ENCODE measurements at regions not wholly inside any gene's neighbourhood (a gene's known extent, or its start where the extent isn't known, plus 50 kb on each side); places are given as distances from the start of the nearest gene placed in this dataset.

DNA sequence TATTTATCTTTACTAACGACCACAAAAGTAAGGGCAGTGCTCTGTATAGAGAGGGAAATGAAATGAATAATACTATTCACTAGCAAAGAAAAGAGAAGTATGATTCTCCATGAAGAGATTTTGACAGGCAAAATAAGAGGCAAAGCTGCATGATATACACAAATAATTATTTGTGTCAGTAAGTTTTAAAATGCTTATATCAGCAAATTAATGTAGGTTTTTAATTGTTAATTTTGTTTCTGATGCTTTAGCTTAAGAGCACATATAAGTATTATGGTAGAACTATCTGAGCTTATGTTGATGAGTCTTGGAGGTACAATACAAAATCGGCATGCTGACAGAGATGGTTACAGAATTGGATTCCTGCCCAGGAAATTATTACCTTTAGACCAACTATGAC lies 383.1 kb upstream of the VSTM2A start:
- Histone ChIP-seq H3K4me2 (no peak overlapping the region), H3K36me3 (ENCODE audit: insufficient read depth) (no peaks in the 10 kb centered on the region), H3K4me1 (ENCODE audit: low read depth, poor library complexity, severe bottlenecking) (no peaks in the 10 kb centered on the region), H3K27ac (no peak overlapping the region), H3K79me2 (ENCODE audit: insufficient read depth, low read depth) (no peaks in the 10 kb centered on the region), H2AFZ (ENCODE audit: low read depth) (no peak overlapping the region), H3K27me3 (ENCODE audit: insufficient read depth, low read depth) (no peaks in the 10 kb centered on the region), H3K9ac (no peak overlapping the region), H3K4me3 (IDR thresholded peaks at IDR 0.05; ENCODE audit: insufficient read depth, low read depth, low read length) (no peak overlapping the region), H4K20me1 (ENCODE audit: insufficient read depth) (no peaks in the 10 kb centered on the region)
- TF ChIP-seq, protein P1, sequence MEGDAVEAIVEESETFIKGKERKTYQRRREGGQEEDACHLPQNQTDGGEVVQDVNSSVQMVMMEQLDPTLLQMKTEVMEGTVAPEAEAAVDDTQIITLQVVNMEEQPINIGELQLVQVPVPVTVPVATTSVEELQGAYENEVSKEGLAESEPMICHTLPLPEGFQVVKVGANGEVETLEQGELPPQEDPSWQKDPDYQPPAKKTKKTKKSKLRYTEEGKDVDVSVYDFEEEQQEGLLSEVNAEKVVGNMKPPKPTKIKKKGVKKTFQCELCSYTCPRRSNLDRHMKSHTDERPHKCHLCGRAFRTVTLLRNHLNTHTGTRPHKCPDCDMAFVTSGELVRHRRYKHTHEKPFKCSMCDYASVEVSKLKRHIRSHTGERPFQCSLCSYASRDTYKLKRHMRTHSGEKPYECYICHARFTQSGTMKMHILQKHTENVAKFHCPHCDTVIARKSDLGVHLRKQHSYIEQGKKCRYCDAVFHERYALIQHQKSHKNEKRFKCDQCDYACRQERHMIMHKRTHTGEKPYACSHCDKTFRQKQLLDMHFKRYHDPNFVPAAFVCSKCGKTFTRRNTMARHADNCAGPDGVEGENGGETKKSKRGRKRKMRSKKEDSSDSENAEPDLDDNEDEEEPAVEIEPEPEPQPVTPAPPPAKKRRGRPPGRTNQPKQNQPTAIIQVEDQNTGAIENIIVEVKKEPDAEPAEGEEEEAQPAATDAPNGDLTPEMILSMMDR (conservative IDR thresholded peaks at IDR 0.05; ENCODE audit: low read depth, low read length) = no peak

DNA sequence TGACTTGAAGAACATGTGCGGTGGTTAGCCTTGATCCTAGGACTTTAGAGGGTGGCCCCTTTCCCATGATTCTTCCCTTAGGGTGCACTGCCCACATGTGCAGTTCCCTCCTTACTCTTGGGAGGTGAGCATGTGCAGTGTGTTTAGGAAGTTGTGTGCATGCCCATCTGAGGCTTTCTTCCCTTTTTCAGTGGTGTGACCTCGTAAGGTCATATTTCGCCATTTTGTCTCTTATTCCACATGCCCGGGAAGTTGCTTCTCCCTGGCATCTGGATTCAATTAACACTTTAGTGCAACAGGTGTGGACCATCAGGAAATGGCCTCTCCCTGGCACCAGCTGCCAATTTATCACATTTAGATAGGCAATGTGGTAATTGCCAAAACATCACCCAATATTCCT lies 380.6 kb upstream of the VSTM2A start:
- TF ChIP-seq, protein P1 (conservative IDR thresholded peaks at IDR 0.05; ENCODE audit: low read depth, low read length) = no peak
- Histone ChIP-seq H3K9ac (no peak overlapping the region), H2AFZ (ENCODE audit: low read depth) (no peak overlapping the region), H3K36me3 (ENCODE audit: insufficient read depth) (no peaks in the 10 kb centered on the region), H3K4me3 (IDR thresholded peaks at IDR 0.05; ENCODE audit: insufficient read depth, low read depth, low read length) (no peak overlapping the region), H3K79me2 (ENCODE audit: insufficient read depth, low read depth) (no peaks in the 10 kb centered on the region), H4K20me1 (ENCODE audit: insufficient read depth) (no peaks in the 10 kb centered on the region), H3K4me2 (no peak overlapping the region), H3K27ac (no peak overlapping the region), H3K4me1 (ENCODE audit: low read depth, poor library complexity, severe bottlenecking) (no peaks in the 10 kb centered on the region), H3K27me3 (ENCODE audit: insufficient read depth, low read depth) (no peaks in the 10 kb centered on the region)

DNA sequence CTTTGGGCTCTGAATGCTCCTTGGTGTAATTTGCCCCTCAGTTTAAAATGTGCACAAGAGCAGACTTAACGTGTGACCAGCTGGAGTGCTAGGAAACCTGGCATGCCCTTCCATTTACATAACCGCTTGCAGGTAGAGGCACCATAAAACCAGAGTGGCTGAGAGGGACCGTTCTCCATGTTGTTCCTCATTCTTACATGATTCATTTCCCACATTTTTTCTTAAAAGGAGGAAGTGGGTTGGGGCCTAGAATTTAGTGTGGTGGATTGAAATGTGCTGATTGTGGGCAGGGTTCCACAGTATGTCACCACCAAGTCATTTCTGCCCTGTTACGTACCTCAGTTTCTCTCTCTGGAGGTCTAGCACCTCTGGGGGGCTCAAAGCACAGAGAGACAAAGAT lies 375.8 kb upstream of the VSTM2A start:
- H2AFZ ChIP-seq (ENCODE audit: low read depth) = no peak overlapping the region
- TF ChIP-seq, protein P1 (conservative IDR thresholded peaks at IDR 0.05; ENCODE audit: low read depth, low read length) = no peak

DNA sequence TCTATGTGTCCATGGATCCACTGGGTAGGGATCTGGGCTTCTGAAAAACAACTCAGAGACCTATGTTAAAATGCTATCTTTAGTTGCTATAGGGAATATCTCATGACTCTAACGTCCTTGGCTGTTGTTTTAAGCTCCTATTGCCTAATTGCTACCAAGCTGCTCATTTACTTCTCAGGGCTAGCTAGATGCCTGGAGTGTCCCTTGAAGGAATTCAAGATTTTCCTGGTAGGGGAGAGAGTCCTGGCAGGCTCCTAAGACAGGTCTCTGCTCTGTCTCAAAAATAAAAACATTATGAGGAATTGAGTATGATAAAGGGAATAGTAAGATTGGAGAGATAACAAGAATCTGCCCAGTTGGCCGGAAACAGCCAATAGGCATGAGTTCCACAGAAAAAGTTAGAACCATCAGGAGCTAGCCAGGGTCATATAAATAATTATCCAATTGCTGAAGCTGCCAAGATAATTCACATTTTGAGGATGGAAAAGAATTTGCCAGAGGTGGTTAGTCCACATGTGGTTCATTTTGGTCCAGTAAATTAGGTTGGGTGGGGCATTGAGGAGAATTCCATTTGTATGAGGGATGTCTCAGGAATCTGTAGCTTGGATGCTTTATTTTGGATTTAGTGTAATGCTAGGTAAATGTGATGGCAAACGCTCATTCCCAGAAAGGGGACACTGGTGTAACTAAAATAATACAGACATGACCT lies 362.7 kb upstream of the VSTM2A start:
- TF ChIP-seq, protein P1 (conservative IDR thresholded peaks at IDR 0.05; ENCODE audit: low read depth, low read length) = no peak
- H3K79me2 ChIP-seq (ENCODE audit: insufficient read depth, low read depth) = no peaks in the 10 kb centered on the region

More for the DNA sequence above, 375.8 kb upstream of the VSTM2A start:
- Histone ChIP-seq H3K9ac (no peak overlapping the region), H3K4me3 (IDR thresholded peaks at IDR 0.05; ENCODE audit: insufficient read depth, low read depth, low read length) (no peak overlapping the region), H3K79me2 (ENCODE audit: insufficient read depth, low read depth) (no peaks in the 10 kb centered on the region), H3K27ac (no peak overlapping the region), H3K4me2 (no peak overlapping the region), H3K36me3 (ENCODE audit: insufficient read depth) (no peaks in the 10 kb centered on the region), H3K27me3 (ENCODE audit: insufficient read depth, low read depth) (no peaks in the 10 kb centered on the region), H4K20me1 (ENCODE audit: insufficient read depth) (no peaks in the 10 kb centered on the region), H3K4me1 (ENCODE audit: low read depth, poor library complexity, severe bottlenecking) (no peaks in the 10 kb centered on the region)

More for the DNA sequence above, 362.7 kb upstream of the VSTM2A start:
- no peak overlapping the region for H3K4me2 ChIP-seq
- H3K27me3 ChIP-seq (ENCODE audit: insufficient read depth, low read depth) = no peaks in the 10 kb centered on the region
- no peaks in the 10 kb centered on the region for H3K36me3 ChIP-seq (ENCODE audit: insufficient read depth)
- H3K4me1 ChIP-seq (ENCODE audit: low read depth, poor library complexity, severe bottlenecking) = no peaks in the 10 kb centered on the region
- H3K4me3 ChIP-seq (IDR thresholded peaks at IDR 0.05; ENCODE audit: insufficient read depth, low read depth, low read length) = no peak overlapping the region
- H3K9ac ChIP-seq = no peak overlapping the region
- no peak overlapping the region for H2AFZ ChIP-seq (ENCODE audit: low read depth)
- no peak overlapping the region for H3K27ac ChIP-seq
- no peaks in the 10 kb centered on the region for H4K20me1 ChIP-seq (ENCODE audit: insufficient read depth)

Data from KMS-11 (cell line).